Liver (tissue), 8 donors: ENCODE measurements at regions not wholly inside any gene's neighbourhood (a gene's known extent, or its start where the extent isn't known, plus 50 kb on each side); places are given as distances from the start of the nearest gene placed in this dataset.

ENCODE experiments used
- DNase-seq: peaks from one replicate; pipeline ENCODE4 v3.0.0-alpha.2; 2017; ENCODE audit warnings: low spot score
- H3K27ac ChIP-seq, 2 donors: one replicate each; pipeline ENCODE4 v1.7.0; 2013; ENCODE audit warnings: inconsistent platforms in 2 of 2, low read length in 2 of 2, control low read depth in 1 of 2, low read depth in 1 of 2, mild to moderate bottlenecking in 1 of 2
- H3K27me3 ChIP-seq, 4 donors: one replicate each; pipeline versions ENCODE4 v1.6.1 to v1.7.0; 2013; ENCODE audit warnings: low read length in 3 of 4, inconsistent platforms in 1 of 4, mild to moderate bottlenecking in 1 of 4, moderate library complexity in 1 of 4; ENCODE audit not compliant: control insufficient read depth in 4 of 4, insufficient read depth in 4 of 4
- H3K36me3 ChIP-seq, 4 donors: one replicate each; pipeline versions ENCODE4 v1.6.1 to v1.7.0; 2013; ENCODE audit warnings: low read length in 3 of 4, mild to moderate bottlenecking in 3 of 4, low read depth in 1 of 4, moderate library complexity in 1 of 4; ENCODE audit not compliant: control insufficient read depth in 4 of 4, insufficient read depth in 3 of 4
- H3K4me1 ChIP-seq, 4 donors: one replicate each; pipeline versions ENCODE4 v1.6.1 to v1.7.0; 2013; ENCODE audit warnings: low read length in 3 of 4, mild to moderate bottlenecking in 3 of 4, moderate library complexity in 1 of 4; ENCODE audit not compliant: control insufficient read depth in 4 of 4, insufficient read depth in 4 of 4
- H3K4me3 ChIP-seq, 3 donors: one replicate each; pipeline versions ENCODE4 v1.6.1 to v1.7.0; 2013; ENCODE audit warnings: low read length in 3 of 3, control low read depth in 1 of 3, low read depth in 1 of 3, mild to moderate bottlenecking in 1 of 3
- H3K9ac ChIP-seq, 2 donors: one replicate each; pipeline ENCODE4 v1.7.0; 2013; ENCODE audit warnings: low read length in 2 of 2, mild to moderate bottlenecking in 2 of 2, moderate library complexity in 2 of 2, control low read depth in 1 of 2, low read depth in 1 of 2
- H3K9me3 ChIP-seq, 4 donors: one replicate each; pipeline versions ENCODE4 v1.6.1 to v1.7.0; 2013; ENCODE audit warnings: low read length in 3 of 4; ENCODE audit not compliant: control insufficient read depth in 4 of 4
- ATF3 ChIP-seq: IDR thresholded peaks from 2 replicates; pipeline ENCODE4 v1.6.1; 2016; ENCODE audit warnings: antibody characterized with exemption
- CTCF ChIP-seq: fragments of 150-350 bp; IDR thresholded peaks from 2 replicates; pipeline ENCODE4 v1.5.1; 2017; ENCODE audit warnings: improper control_type of control experiment, low read depth, low read length; ENCODE audit not compliant: missing input control
- EGR1 ChIP-seq, 2 donors: IDR thresholded peaks; 2 replicates each; pipeline ENCODE4 v1.6.1; 2016 to 2018; ENCODE audit warnings: antibody characterized with exemption in 2 of 2, low read depth in 2 of 2
- FOXA1 ChIP-seq: IDR thresholded peaks from 2 replicates; pipeline ENCODE4 v1.6.1; 2016; ENCODE audit warnings: antibody characterized with exemption
- FOXA2 ChIP-seq: IDR thresholded peaks from 2 replicates; pipeline ENCODE4 v1.6.1; 2016; ENCODE audit warnings: antibody characterized with exemption
- HNF4G ChIP-seq: IDR thresholded peaks from 2 replicates; pipeline ENCODE4 v1.6.1; 2016; ENCODE audit warnings: antibody characterized with exemption
- MAX ChIP-seq: IDR thresholded peaks from 2 replicates; pipeline ENCODE4 v1.6.1; 2016; ENCODE audit warnings: antibody characterized with exemption
- NR2F2 ChIP-seq: IDR thresholded peaks from 2 replicates; pipeline ENCODE4 v1.6.1; 2016; ENCODE audit warnings: antibody characterized with exemption
- RAD21 ChIP-seq, 2 donors: IDR thresholded peaks; 2 replicates each; pipeline ENCODE4 v1.6.1; 2016; ENCODE audit warnings: antibody characterized with exemption in 2 of 2, mild to moderate bottlenecking in 2 of 2
- REST ChIP-seq: IDR thresholded peaks from 2 replicates; pipeline ENCODE4 v1.6.1; 2016; ENCODE audit warnings: antibody characterized with exemption, mild to moderate bottlenecking
- RXRA ChIP-seq, 2 donors: IDR thresholded peaks; 2 replicates each; pipeline ENCODE4 v1.6.1; 2017 to 2018; ENCODE audit warnings: antibody characterized with exemption in 2 of 2, mild to moderate bottlenecking in 1 of 2
- SP1 ChIP-seq: IDR thresholded peaks from 2 replicates; pipeline ENCODE4 v1.6.1; 2018; ENCODE audit warnings: antibody characterized with exemption, mild to moderate bottlenecking
- YY1 ChIP-seq: IDR thresholded peaks from 2 replicates; pipeline ENCODE4 v1.6.1; 2016; ENCODE audit warnings: antibody characterized with exemption, mild to moderate bottlenecking
- ZBTB33 ChIP-seq: IDR thresholded peaks from 2 replicates; pipeline ENCODE4 v1.6.1; 2016; ENCODE audit warnings: antibody characterized with exemption
- WGBS: extraction: QIAGEN DNeasy Blood & Tissue Kit; methylation state at CpG from one replicate; pipeline ENCODE4 v1.1.7; 2013; 5-methylcytosine and 5-hydroxymethylcytosine counted together
- donor health status: healthy.
- donor health status: healthy.
- donor health status: healthy.
- donor health status: healthy.
- donor health status: healthy.

GRCh38 chr21:16323596-16323995 is 593.8 kb downstream of the USP25 start (continued):
- TF ChIP-seq REST: no peak
- no peak for TF ChIP-seq EGR1 (IDR thresholded peaks at IDR 0.05; ENCODE audit: low read depth in 2 of 2)
- no peak for TF ChIP-seq RXRA (IDR thresholded peaks at IDR 0.05)
- no peak for TF ChIP-seq CTCF
- no peak for TF ChIP-seq YY1

- no peak overlapping the region for H3K27ac ChIP-seq
- H3K9me3 ChIP-seq: no peaks in the 10 kb centered on the region
- no peaks in the 10 kb centered on the region for H3K36me3 ChIP-seq
- no peaks in the 10 kb centered on the region for H3K27me3 ChIP-seq
- 53% methylated on average over 1 of the region's 1 CpG for WGBS
- peaks cover 0 to 14% (median 0%) of the 10 kb centered on the region in 4 donors for H3K4me1 ChIP-seq
- no peak overlapping the region for H3K9ac ChIP-seq
- H3K4me3 ChIP-seq: no peak overlapping the region
- TF ChIP-seq EGR1 (IDR thresholded peaks at IDR 0.05; ENCODE audit: low read depth in 2 of 2): no peak
- no peak for DNase-seq
Observed at GRCh38 chr21:16324630-16325029, 594.8 kb downstream of the USP25 start.

- DNase-seq: no peak
- Histone ChIP-seq H3K4me3 (no peak overlapping the region), H3K9me3 (no peaks in the 10 kb centered on the region), H3K27me3 (no peaks in the 10 kb centered on the region), H3K27ac (no peak overlapping the region), H3K36me3 (no peaks in the 10 kb centered on the region), H3K4me1 (peaks cover 0 to 3% (median 1%) of the 10 kb centered on the region in 4 donors), H3K9ac (no peak overlapping the region)
- 29% methylated on average over 6 of the region's 6 CpGs for WGBS
- TF ChIP-seq ZBTB33 (no peak), ATF3 (no peak), EGR1 (IDR thresholded peaks at IDR 0.05; ENCODE audit: low read depth in 2 of 2) (no peak), SP1 (no peak), RXRA (IDR thresholded peaks at IDR 0.05) (peak; percentile 7 to 40), HNF4G (no peak), REST (peak; percentile 26), MAX (no peak), NR2F2 (no peak), YY1 (peak; percentile 13), CTCF (peak; percentile 89), FOXA1 (peak; percentile 54), RAD21 (IDR thresholded peaks at IDR 0.05) (peak; percentile 97), FOXA2 (peak; percentile 61)
Observed at GRCh38 chr21:16330082-16330907, 600.5 kb downstream of the USP25 start.
